Endothelial cell of umbilical vein (primary cell): ENCODE measurements at regions not wholly inside any gene's neighbourhood (a gene's known extent, or its start where the extent isn't known, plus 50 kb on each side); places are given as distances from the start of the nearest gene placed in this dataset.

ENCODE experiments used
- BruUV-seq: library from RNA; stranded (reverse); fragments of 400-500 nt; replicated peaks from 2 replicates; lab custom pipeline; 2021; lab: Mats Ljungman, UMichigan
- CTCF ChIA-PET: fragments of 300-600, 350-600 bp; sonication (Branson Sonifier 250); formaldehyde crosslinking; loops from one replicate; lab custom pipeline; 2021; ENCODE audit warnings: antibody characterized with exemption, inconsistent platforms; lab: Charles Lee
- POLR2A ChIA-PET: fragments of 300-600, 350-600 bp; sonication (Branson Sonifier 250); formaldehyde crosslinking; loops from one replicate; lab custom pipeline; 2021; ENCODE audit warnings: antibody characterized with exemption, inconsistent platforms; lab: Charles Lee
- DNase-seq: peaks from one replicate; pipeline ENCODE4 v3.0.0-alpha.2; 2011; ENCODE audit warnings: low read depth, low spot score
- FAIRE-seq: peaks from 2 replicates; lab custom pipeline; 2011; peaks lifted over from hg19 to GRCh38; lab: Jason Lieb, UNC
- H2AFZ ChIP-seq: 2 replicates; pipeline ENCODE4 v1.6.0; 2012; ENCODE audit warnings: low read depth, low read length, control low read depth, inconsistent platforms
- H3K27ac ChIP-seq: 2 replicates; pipeline ENCODE4 v1.5.1; 2011; ENCODE audit warnings: low read depth, mild to moderate bottlenecking, control low read depth, low read length, moderate library complexity; ENCODE audit not compliant: insufficient read depth
- H3K27me3 ChIP-seq, 2 experiments: 2 replicates each; pipeline versions ENCODE4 v1.6.0 to v1.6.1; 2011; ENCODE audit warnings: low read length in 2 of 2, mixed read lengths in 1 of 2; ENCODE audit not compliant: control insufficient read depth in 2 of 2, insufficient read depth in 2 of 2
- H3K36me3 ChIP-seq, 2 experiments: 2 replicates in 1 of 2; 3 replicates in 1 of 2; pipeline ENCODE4 v1.5.1; 2011; ENCODE audit warnings: low read length in 2 of 2, mild to moderate bottlenecking in 1 of 2, moderate library complexity in 1 of 2; ENCODE audit not compliant: control insufficient read depth in 2 of 2, insufficient read depth in 2 of 2; ENCODE audit errors: extremely low read depth in 1 of 2
- H3K4me1 ChIP-seq: 3 replicates; pipeline ENCODE4 v1.5.1; 2011; ENCODE audit warnings: mild to moderate bottlenecking, low read length; ENCODE audit not compliant: control insufficient read depth, insufficient read depth; ENCODE audit errors: extremely low read depth
- H3K4me2 ChIP-seq: 2 replicates; pipeline ENCODE4 v1.6.1; 2011; ENCODE audit warnings: low read length, control low read depth, mixed read lengths; ENCODE audit not compliant: insufficient read depth
- H3K4me3 ChIP-seq, 3 experiments: fragments of 200-600 bp in 1 of 3; sonication (generic), shearing (Covaris generic) in 1 of 3; replicated peaks in 1 of 3; 2 replicates each; pipeline ENCODE4 v1.5.1; 2011 to 2016; ENCODE audit warnings: control low read depth in 3 of 3, low read length in 3 of 3, mild to moderate bottlenecking in 2 of 3, inconsistent platforms in 1 of 3, low read depth in 1 of 3, moderate library complexity in 1 of 3; ENCODE audit not compliant: insufficient read depth in 1 of 3
- H3K79me2 ChIP-seq: 2 replicates; pipeline ENCODE4 v1.6.0; 2012; ENCODE audit warnings: low read length, inconsistent platforms; ENCODE audit not compliant: control insufficient read depth, insufficient read depth
- H3K9ac ChIP-seq: replicated peaks from 2 replicates; pipeline ENCODE3; 2011; ENCODE audit warnings: low read length, control low read depth; ENCODE audit not compliant: insufficient read depth; ENCODE audit errors: extremely low read depth
- H3K9me1 ChIP-seq: replicated peaks from 3 replicates; pipeline ENCODE4 v1.6.0; 2011; ENCODE audit warnings: mild to moderate bottlenecking, low read length; ENCODE audit not compliant: control insufficient read depth, insufficient read depth; ENCODE audit errors: extremely low read depth
- H3K9me3 ChIP-seq: replicated peaks from 2 replicates; pipeline ENCODE4 v1.5.1; 2012; ENCODE audit warnings: low read length, inconsistent platforms; ENCODE audit not compliant: control insufficient read depth, insufficient read depth
- H4K20me1 ChIP-seq: replicated peaks from 2 replicates; pipeline ENCODE3; 2011; ENCODE audit warnings: mild to moderate bottlenecking, low read length; ENCODE audit not compliant: control insufficient read depth, insufficient read depth; ENCODE audit errors: extremely low read depth
- EZH2 ChIP-seq: IDR thresholded peaks from 2 replicates; pipeline ENCODE4 v1.6.1; 2012; ENCODE audit warnings: borderline replicate concordance, low read depth, mild to moderate bottlenecking, moderate library complexity, low read length, inconsistent platforms; ENCODE audit not compliant: severe bottlenecking
- FOS ChIP-seq: IDR thresholded peaks from 2 replicates; pipeline ENCODE4 v1.6.1; 2011; ENCODE audit warnings: mild to moderate bottlenecking, low read length, moderate library complexity, borderline replicate concordance; ENCODE audit not compliant: insufficient read depth
- GATA2 ChIP-seq: IDR thresholded peaks from 2 replicates; pipeline ENCODE4 v1.7.0; 2011; ENCODE audit warnings: low read depth, mild to moderate bottlenecking, moderate library complexity, mixed read lengths, low read length; ENCODE audit not compliant: insufficient read length, insufficient read depth
- JUN ChIP-seq: IDR thresholded peaks from 2 replicates; pipeline ENCODE4 v1.6.1; 2011; ENCODE audit warnings: borderline replicate concordance, low read depth; ENCODE audit not compliant: insufficient read length, insufficient read depth
- MYC ChIP-seq: IDR thresholded peaks from one replicate; pipeline ENCODE4 v1.6.1; 2011; ENCODE audit warnings: mild to moderate bottlenecking, low read depth, low read length
- POLR2A ChIP-seq: IDR thresholded peaks from 2 replicates; pipeline ENCODE4 v1.6.1; 2012; ENCODE audit warnings: low read depth, mild to moderate bottlenecking, control low read depth, low read length
- POLR2AphosphoS5 ChIP-seq: IDR thresholded peaks from 2 replicates; pipeline ENCODE4 v1.6.1; 2012; ENCODE audit warnings: low read depth, mild to moderate bottlenecking, control low read depth, low read length, moderate library complexity; ENCODE audit not compliant: insufficient read depth
- dilution Hi-C: fragments of 300-500 bp; cut with MboI; formaldehyde crosslinking; loops from one replicate; pipeline ENCODE4 v1.15.0; 2019; ENCODE audit warnings: low sequenced_read_pairs; ENCODE audit not compliant: extremely low pct_ligation_motif_present
- intact Hi-C: fragments of 100-400 bp; cut with micrococcal nuclease; formaldehyde crosslinking; loops from one replicate; pipeline ENCODE4 v1.10.0; 2022
- TF ChIP-seq, protein P1 (sequence below), 2 donors: IDR thresholded peaks; 1 replicate in 1 of 2; 2 replicates in 1 of 2; pipeline ENCODE4 v1.5.1; 2011; ENCODE audit warnings: low read length in 2 of 2, mild to moderate bottlenecking in 2 of 2, moderate library complexity in 2 of 2, control low read depth in 1 of 2, inconsistent platforms in 1 of 2, low read depth in 1 of 2; ENCODE audit not compliant: insufficient read depth in 1 of 2; ENCODE audit errors: extremely low read depth in 1 of 2

DNA sequence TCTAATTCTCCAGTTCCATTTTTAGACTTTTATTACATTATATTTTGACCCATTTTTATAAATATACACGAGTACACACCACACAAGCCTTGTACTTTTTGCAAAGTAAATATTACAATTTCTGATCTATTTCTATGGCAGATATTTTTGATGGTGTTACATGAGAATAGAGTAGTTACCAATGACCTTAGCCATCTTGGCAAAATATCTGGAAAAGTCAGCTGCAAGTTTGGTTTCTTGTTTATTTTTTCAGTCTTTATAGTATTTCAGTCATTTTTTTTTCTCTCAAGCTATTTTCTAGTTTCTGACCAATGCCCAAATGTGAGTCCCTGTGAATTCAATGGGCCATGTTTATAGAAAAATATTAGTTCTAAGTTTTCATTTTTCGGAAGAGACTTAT is 64.0 kb upstream of the TMC1 start:
- ChIA-PET CTCF (interaction anchor here (1.6 kb wide), 1 partner anchor 28 kb away, joined by 4 read pairs; no protein-coding TSS in a partner anchor), POLR2A (no interaction called here)
- no peak for TF ChIP-seq GATA2
- TF ChIP-seq FOS: no peak
- no peak for TF ChIP-seq MYC
- TF ChIP-seq JUN: no peak
- TF ChIP-seq, protein P1, sequence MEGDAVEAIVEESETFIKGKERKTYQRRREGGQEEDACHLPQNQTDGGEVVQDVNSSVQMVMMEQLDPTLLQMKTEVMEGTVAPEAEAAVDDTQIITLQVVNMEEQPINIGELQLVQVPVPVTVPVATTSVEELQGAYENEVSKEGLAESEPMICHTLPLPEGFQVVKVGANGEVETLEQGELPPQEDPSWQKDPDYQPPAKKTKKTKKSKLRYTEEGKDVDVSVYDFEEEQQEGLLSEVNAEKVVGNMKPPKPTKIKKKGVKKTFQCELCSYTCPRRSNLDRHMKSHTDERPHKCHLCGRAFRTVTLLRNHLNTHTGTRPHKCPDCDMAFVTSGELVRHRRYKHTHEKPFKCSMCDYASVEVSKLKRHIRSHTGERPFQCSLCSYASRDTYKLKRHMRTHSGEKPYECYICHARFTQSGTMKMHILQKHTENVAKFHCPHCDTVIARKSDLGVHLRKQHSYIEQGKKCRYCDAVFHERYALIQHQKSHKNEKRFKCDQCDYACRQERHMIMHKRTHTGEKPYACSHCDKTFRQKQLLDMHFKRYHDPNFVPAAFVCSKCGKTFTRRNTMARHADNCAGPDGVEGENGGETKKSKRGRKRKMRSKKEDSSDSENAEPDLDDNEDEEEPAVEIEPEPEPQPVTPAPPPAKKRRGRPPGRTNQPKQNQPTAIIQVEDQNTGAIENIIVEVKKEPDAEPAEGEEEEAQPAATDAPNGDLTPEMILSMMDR (IDR thresholded peaks at IDR 0.05; ENCODE audit: extremely low read depth in 1 of 2, insufficient read depth in 1 of 2, low read depth in 1 of 2, low read length in 2 of 2): no peak
- no peaks in the 10 kb centered on the region for H3K27me3 ChIP-seq
- no peak overlapping the region for H3K4me2 ChIP-seq
- FAIRE-seq (no peak), DNase-seq (no peak)
- no peak overlapping the region for H3K27ac ChIP-seq
- no peaks in the 10 kb centered on the region for H3K36me3 ChIP-seq
- no peaks in the 10 kb centered on the region for H3K9me1 ChIP-seq
- H4K20me1 ChIP-seq: no peaks in the 10 kb centered on the region
- BruUV-seq: no TSS peak
- H3K79me2 ChIP-seq: no peaks in the 10 kb centered on the region
- no peak overlapping the region for H3K4me3 ChIP-seq
- no peak overlapping the region for H2AFZ ChIP-seq
- no peaks in the 10 kb centered on the region for H3K9me3 ChIP-seq
- H3K9ac ChIP-seq: no peak overlapping the region
- H3K4me1 ChIP-seq: peaks cover 7% of the 10 kb centered on the region
- intact Hi-C loops (no loop called here), dilution Hi-C loops (no loop called here)

DNA sequence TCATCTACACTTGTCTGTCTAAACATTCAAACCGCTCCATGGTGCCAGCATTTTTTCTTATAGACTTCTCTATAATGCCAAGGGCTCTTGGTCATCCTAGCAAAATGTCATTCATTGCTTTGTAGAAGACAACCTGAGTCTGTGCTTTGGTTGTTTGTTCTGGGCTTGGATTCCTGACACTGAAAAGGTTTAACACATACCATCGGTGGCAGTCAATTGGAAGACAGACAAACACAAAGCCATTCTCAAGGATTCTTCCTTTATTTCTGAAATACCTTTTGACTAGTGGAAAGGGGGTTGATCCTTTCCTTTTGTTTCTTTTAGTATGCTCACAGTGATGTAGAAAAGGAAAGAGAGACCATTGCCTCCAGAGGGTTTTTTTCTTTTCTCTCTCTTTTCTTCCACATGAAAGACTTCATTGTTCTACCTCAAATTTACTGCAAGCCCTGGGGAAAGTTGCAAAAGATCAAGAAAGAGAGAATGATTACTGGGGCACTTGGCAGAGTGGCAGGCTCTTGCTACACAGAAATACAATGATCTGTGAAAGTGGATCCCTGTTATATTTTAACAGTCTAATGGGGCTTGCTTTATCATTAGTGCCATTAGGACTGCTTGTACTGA is 66.4 kb upstream of the TMC1 start:
- no peak overlapping the region for H3K4me3 ChIP-seq
- H3K27ac ChIP-seq: no peak overlapping the region
- no peak for TF ChIP-seq FOS
- no peak for TF ChIP-seq JUN
- no peak for TF ChIP-seq MYC
- no peak for TF ChIP-seq POLR2A
- no peak for TF ChIP-seq POLR2AphosphoS5
- TF ChIP-seq, protein P1 (IDR thresholded peaks at IDR 0.05; ENCODE audit: extremely low read depth in 1 of 2, insufficient read depth in 1 of 2, low read depth in 1 of 2, low read length in 2 of 2): no peak
- TF ChIP-seq EZH2: no peak
- no peak for TF ChIP-seq GATA2
- dilution Hi-C loops (no loop called here), intact Hi-C loops (no loop called here)
- H3K36me3 ChIP-seq: no peaks in the 10 kb centered on the region
- no peak for FAIRE-seq
- no peak for DNase-seq
- no peaks in the 10 kb centered on the region for H3K9me1 ChIP-seq
- H3K79me2 ChIP-seq: no peaks in the 10 kb centered on the region
- H2AFZ ChIP-seq: no peak overlapping the region
- H3K9ac ChIP-seq: no peak overlapping the region
- H4K20me1 ChIP-seq: no peaks in the 10 kb centered on the region
- no peaks in the 10 kb centered on the region for H3K4me1 ChIP-seq
- H3K4me2 ChIP-seq: no peak overlapping the region
- ChIA-PET CTCF (interaction anchor here (0.9 kb wide), 1 partner anchor 8 kb away, joined by 3 read pairs; no protein-coding TSS in a partner anchor), POLR2A (no interaction called here)
- BruUV-seq: no TSS peak
- no peaks in the 10 kb centered on the region for H3K27me3 ChIP-seq
- no peaks in the 10 kb centered on the region for H3K9me3 ChIP-seq
